Transverse colon (tissue), 4 donors: ENCODE measurements at regions not wholly inside any gene's neighbourhood (a gene's known extent, or its start where the extent isn't known, plus 50 kb on each side); places are given as distances from the start of the nearest gene placed in this dataset.

ENCODE experiments used
- DNase-seq: peaks from one replicate; pipeline ENCODE4 v3.0.0-alpha.2; 2019
- H3K27ac ChIP-seq, 4 donors: fragments of 200-600 bp; sonication (generic); 2 replicates each; pipeline ENCODE4 v1.5.1; 2016 to 2018; ENCODE audit warnings: inconsistent platforms in 4 of 4
- H3K27me3 ChIP-seq: fragments of 200-600 bp; sonication (generic); 2 replicates; pipeline ENCODE4 v1.5.1; 2017; ENCODE audit warnings: inconsistent platforms
- H3K36me3 ChIP-seq, 4 donors: fragments of 200-600 bp; sonication (generic); 2 replicates each; pipeline ENCODE4 v1.5.1; 2017 to 2019; ENCODE audit warnings: inconsistent platforms in 4 of 4
- H3K4me1 ChIP-seq, 4 donors: fragments of 200-600 bp; sonication (generic); 2 replicates each; pipeline ENCODE4 v1.5.1; 2017 to 2020; ENCODE audit warnings: inconsistent platforms in 4 of 4
- H3K4me3 ChIP-seq, 4 donors: fragments of 200-600 bp; sonication (generic); 1 replicate in 1 of 4; 2 replicates in 3 of 4; pipeline versions ENCODE4 v1.5.1 to v1.6.1; 2017 to 2019; ENCODE audit warnings: inconsistent platforms in 4 of 4
- H3K9me3 ChIP-seq, 2 donors: fragments of 200-600 bp; sonication (generic); 2 replicates each; pipeline ENCODE4 v1.5.1; 2017 to 2019; ENCODE audit warnings: inconsistent platforms in 2 of 2
- EP300 ChIP-seq: sonication (generic); formaldehyde crosslinking; IDR thresholded peaks from one replicate; pipeline ENCODE4 v1.6.1; 2017; ENCODE audit warnings: antibody characterized with exemption, low read depth
- POLR2A ChIP-seq: fragments of 450-650 bp; IDR thresholded peaks from one replicate; pipeline ENCODE4 v1.6.1; 2016; ENCODE audit warnings: antibody characterized with exemption, mild to moderate bottlenecking, moderate library complexity
- POLR2AphosphoS5 ChIP-seq, 3 donors: sonication (generic); formaldehyde crosslinking; IDR thresholded peaks; one replicate each; pipeline ENCODE4 v1.6.1; 2016; ENCODE audit warnings: antibody characterized with exemption in 3 of 3
- WGBS, 2 donors: methylation state at CpG; one replicate each; pipeline ENCODE4 v1.1.5; 2018; ENCODE audit warnings: low coverage in 1 of 2; 5-methylcytosine and 5-hydroxymethylcytosine counted together
- in situ Hi-C, 4 donors: fragments of 200-750 bp; cut with MboI; loops; one replicate each; pipeline versions ENCODE4 v1.15.0 to v1.15.1; 2017; ENCODE audit warnings: low sequenced_read_pairs in 3 of 4, low pct_ligation_motif_present in 1 of 4, low pct_unique_long_range_greater_than_20kb in 1 of 4
- intact Hi-C: fragments of 100-400 bp; cut with DNase I; formaldehyde crosslinking; loops from one replicate; pipeline ENCODE4 v1.15.1; 2023; ENCODE audit warnings: low total_unique reads
- TF ChIP-seq, protein P1 (sequence below), 5 experiments: fragments of 200-600 bp in 3 of 5; fragments of 450-650 bp in 2 of 5; sonication (generic) in 3 of 5; IDR thresholded peaks; 1 replicate in 2 of 5; 2 replicates in 3 of 5; pipeline ENCODE4 v1.5.1; 2016 to 2017; ENCODE audit warnings: antibody characterized with exemption in 5 of 5, inconsistent platforms in 3 of 5, mild to moderate bottlenecking in 2 of 5, moderate library complexity in 1 of 5

DNA sequence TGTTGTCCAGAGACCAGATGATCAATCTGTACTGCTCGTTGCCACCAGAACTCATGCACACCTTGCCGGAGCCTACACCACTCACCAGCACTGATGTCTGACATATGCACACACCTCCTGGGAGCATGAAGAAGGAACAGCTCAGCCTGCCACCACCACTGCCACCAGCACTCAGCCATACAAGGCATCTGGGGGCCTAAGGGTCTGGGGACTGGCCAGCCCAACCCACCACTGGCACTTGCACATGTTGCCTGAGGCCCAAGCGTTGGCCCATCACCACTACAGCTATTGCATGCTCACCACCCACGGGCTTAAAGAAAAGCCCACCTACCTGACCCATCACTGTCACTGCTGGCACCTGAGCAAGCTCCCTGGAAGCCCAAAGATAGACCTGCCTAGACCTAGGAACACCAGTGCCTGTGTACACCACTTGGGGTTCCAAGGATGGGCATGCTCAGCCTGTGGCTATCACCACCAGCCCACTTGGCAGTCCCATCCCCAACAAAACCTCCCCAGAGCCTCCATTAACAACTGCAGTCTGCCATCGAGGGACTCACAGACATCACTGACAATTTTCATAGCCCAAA lies 174.3 kb upstream of the GRID2 start:
- in situ Hi-C loops: no loop called here
- H3K36me3 ChIP-seq: no peaks in the 10 kb centered on the region
- H3K27ac ChIP-seq: no peak overlapping the region
- H3K9me3 ChIP-seq: no peaks in the 10 kb centered on the region
- H3K4me3 ChIP-seq: no peak overlapping the region
- no peaks in the 10 kb centered on the region for H3K4me1 ChIP-seq
- no peaks in the 10 kb centered on the region for H3K27me3 ChIP-seq
- TF ChIP-seq, protein P1, sequence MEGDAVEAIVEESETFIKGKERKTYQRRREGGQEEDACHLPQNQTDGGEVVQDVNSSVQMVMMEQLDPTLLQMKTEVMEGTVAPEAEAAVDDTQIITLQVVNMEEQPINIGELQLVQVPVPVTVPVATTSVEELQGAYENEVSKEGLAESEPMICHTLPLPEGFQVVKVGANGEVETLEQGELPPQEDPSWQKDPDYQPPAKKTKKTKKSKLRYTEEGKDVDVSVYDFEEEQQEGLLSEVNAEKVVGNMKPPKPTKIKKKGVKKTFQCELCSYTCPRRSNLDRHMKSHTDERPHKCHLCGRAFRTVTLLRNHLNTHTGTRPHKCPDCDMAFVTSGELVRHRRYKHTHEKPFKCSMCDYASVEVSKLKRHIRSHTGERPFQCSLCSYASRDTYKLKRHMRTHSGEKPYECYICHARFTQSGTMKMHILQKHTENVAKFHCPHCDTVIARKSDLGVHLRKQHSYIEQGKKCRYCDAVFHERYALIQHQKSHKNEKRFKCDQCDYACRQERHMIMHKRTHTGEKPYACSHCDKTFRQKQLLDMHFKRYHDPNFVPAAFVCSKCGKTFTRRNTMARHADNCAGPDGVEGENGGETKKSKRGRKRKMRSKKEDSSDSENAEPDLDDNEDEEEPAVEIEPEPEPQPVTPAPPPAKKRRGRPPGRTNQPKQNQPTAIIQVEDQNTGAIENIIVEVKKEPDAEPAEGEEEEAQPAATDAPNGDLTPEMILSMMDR (IDR thresholded peaks at IDR 0.05): no peak
- TF ChIP-seq EP300 (no peak), POLR2AphosphoS5 (IDR thresholded peaks at IDR 0.05) (no peak), POLR2A (no peak)
- intact Hi-C loops: no loop called here
- 78% methylated on average over 5 of the region's 5 CpGs; no CpG with 5 or more reads in 1 of the 2 donors for WGBS, 2 donors
- DNase-seq: no peak

DNA sequence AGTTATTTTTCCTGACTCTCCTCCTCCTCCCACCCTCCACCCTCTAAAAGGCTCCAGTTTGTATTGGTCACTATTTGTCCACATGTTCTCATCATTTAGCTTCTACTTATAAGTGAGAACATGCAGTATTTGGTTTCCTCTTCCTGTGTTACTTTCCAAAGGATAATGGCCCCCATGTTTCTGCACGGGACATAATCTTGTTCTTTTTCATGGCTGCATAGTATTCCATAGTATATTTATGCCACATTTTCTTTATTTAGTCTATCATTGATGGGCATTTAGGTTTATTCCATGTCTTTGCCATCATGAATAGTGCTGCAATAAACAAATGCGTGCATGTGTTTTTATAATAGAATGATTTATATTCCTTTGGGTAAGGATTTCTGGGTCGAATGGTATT lies 167.3 kb upstream of the GRID2 start:
- no peak for TF ChIP-seq EP300
- TF ChIP-seq, protein P1 (IDR thresholded peaks at IDR 0.05): no peak
- TF ChIP-seq POLR2A: no peak
- no peak for TF ChIP-seq POLR2AphosphoS5 (IDR thresholded peaks at IDR 0.05)
- 87 to 89% methylated on average over 3 of the region's 3 CpGs for WGBS, 2 donors

DNA sequence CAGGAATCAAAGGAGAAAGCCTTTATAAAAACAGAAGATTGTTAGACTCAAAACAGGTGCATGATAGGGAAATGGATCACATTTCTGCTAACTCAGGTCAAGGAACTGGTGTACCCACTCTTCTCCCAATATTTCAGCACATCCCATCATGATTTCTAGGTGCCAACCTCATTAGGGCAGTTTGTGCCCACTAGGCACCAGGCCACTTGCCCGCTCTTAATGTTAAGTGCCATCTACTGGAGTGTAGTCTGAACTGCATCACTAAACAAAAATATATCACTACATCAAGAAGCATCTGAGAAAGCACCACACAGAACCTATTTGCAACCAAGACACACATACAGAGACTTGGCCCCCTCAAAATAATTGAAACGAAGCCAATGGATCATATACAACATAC lies 140.4 kb upstream of the GRID2 start:
- H3K36me3 ChIP-seq: no peaks in the 10 kb centered on the region
- H3K4me3 ChIP-seq: no peak overlapping the region
- no peak for TF ChIP-seq POLR2A
- TF ChIP-seq, protein P1 (IDR thresholded peaks at IDR 0.05): peak in 1 of 5 experiments; percentile 24
- TF ChIP-seq POLR2AphosphoS5 (IDR thresholded peaks at IDR 0.05): no peak
- H3K27me3 ChIP-seq: no peaks in the 10 kb centered on the region
- in situ Hi-C loops (no loop called here), intact Hi-C loops (no loop called here)
- H3K9me3 ChIP-seq: peaks cover 0 to 10% of the 10 kb centered on the region in 2 donors
- DNase-seq: no peak
- H3K4me1 ChIP-seq: no peaks in the 10 kb centered on the region
- no peak overlapping the region for H3K27ac ChIP-seq
- WGBS, 2 donors: 43 to 74% methylated on average over 1 to 2 of the region's 2 CpGs

More for the DNA sequence above, 167.3 kb upstream of the GRID2 start:
- no peak for DNase-seq
- no peak overlapping the region for H3K4me3 ChIP-seq
- H3K4me1 ChIP-seq: no peaks in the 10 kb centered on the region
- H3K27me3 ChIP-seq: no peaks in the 10 kb centered on the region
- peaks cover 4 to 6% of the 10 kb centered on the region in 2 donors for H3K9me3 ChIP-seq
- H3K36me3 ChIP-seq: no peaks in the 10 kb centered on the region
- intact Hi-C loops: no loop called here
- no peak overlapping the region for H3K27ac ChIP-seq
- in situ Hi-C loops: no loop called here

DNA sequence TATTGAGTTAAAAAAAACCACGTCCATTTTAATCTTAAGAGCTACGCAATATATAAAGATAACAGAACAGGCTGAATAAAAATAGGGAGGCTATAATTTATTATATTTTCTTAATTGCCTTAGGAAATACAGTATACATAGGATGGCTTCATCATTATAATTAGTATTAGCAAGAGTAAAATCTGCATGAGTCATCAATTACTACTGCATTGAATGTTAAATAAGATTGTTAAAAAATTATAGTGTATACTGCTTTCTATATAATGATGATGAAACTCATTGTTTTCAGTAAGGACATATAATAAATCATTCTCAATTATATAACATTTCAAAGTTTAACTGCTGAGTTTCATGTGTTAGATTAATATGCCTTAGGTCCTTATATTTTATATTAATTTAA lies 133.4 kb upstream of the GRID2 start:
- H3K9me3 ChIP-seq: no peaks in the 10 kb centered on the region

More for the DNA sequence above, 133.4 kb upstream of the GRID2 start:
- Histone ChIP-seq H3K27me3 (no peaks in the 10 kb centered on the region), H3K36me3 (no peaks in the 10 kb centered on the region), H3K4me1 (no peaks in the 10 kb centered on the region), H3K27ac (no peak overlapping the region), H3K4me3 (no peak overlapping the region)
- no peak for DNase-seq
- intact Hi-C loops (no loop called here), in situ Hi-C loops (no loop called here)
- TF ChIP-seq EP300 (no peak), POLR2AphosphoS5 (IDR thresholded peaks at IDR 0.05) (no peak), POLR2A (no peak)
- TF ChIP-seq, protein P1 (IDR thresholded peaks at IDR 0.05): no peak
- WGBS, 2 donors: 90 to 91% methylated on average over 2 of the region's 2 CpGs
